ENCODE measurements at regions not wholly inside any gene's neighbourhood (a gene's known extent, or its start where the extent isn't known, plus 50 kb on each side); places are given as distances from the start of the nearest gene placed in this dataset.

DNA sequence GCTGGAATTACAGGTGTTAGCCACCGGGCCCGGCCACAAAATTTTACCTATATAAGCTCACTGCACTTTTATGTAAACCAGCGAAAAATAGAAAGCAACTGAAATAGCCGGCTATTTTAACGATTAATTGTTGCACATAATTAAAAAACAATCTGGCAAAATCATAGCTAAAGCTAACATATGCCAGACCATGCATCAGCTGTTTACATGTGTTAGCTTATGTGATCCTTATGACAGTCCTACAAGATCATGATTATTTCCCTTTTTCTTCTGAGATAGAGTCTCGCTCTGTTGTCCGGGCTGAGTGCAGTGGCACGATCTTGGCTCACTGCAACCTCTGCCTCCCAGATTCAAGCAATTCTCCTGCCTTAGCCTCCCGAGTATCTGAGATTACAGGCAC is 157.0 kb downstream of the ZFP64 start:
- TF ChIP-seq, protein P1, sequence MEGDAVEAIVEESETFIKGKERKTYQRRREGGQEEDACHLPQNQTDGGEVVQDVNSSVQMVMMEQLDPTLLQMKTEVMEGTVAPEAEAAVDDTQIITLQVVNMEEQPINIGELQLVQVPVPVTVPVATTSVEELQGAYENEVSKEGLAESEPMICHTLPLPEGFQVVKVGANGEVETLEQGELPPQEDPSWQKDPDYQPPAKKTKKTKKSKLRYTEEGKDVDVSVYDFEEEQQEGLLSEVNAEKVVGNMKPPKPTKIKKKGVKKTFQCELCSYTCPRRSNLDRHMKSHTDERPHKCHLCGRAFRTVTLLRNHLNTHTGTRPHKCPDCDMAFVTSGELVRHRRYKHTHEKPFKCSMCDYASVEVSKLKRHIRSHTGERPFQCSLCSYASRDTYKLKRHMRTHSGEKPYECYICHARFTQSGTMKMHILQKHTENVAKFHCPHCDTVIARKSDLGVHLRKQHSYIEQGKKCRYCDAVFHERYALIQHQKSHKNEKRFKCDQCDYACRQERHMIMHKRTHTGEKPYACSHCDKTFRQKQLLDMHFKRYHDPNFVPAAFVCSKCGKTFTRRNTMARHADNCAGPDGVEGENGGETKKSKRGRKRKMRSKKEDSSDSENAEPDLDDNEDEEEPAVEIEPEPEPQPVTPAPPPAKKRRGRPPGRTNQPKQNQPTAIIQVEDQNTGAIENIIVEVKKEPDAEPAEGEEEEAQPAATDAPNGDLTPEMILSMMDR (conservative IDR thresholded peaks at IDR 0.05 in 1 of 2, IDR thresholded peaks at IDR 0.05 in 1 of 2; ENCODE audit: extremely low read depth in 1 of 2, insufficient read depth in 1 of 2, low read depth in 1 of 2, low read length in 2 of 2), result no peak
- TF ChIP-seq EZH2 (IDR thresholded peaks at IDR 0.05; ENCODE audit: borderline replicate concordance, low read length), result no peak

All from mammary epithelial cell (primary cell).